ENCODE measurements at regions not wholly inside any gene's neighbourhood (a gene's known extent, or its start where the extent isn't known, plus 50 kb on each side); places are given as distances from the start of the nearest gene placed in this dataset.

DNA sequence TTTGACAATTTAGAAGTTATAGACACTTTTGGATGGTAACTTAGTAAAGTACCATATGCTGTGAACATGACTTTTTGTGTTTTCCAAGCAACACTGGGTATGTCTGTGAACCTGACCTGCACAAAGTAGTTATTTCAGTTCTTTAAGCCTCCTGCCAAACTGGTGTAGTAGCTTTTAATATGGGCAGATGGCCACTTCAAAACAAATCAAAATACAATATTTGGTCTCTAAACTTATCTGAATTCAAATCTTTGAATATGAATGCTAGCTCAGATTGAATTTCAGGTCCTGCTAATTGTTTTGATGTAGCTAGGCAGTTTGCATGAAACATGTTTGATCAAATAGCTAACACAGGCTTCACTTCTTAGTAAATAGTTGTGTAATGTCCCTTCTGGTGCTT lies 1176.7 kb upstream of the CDH9 start:
- no peak for DNase-seq

DNA sequence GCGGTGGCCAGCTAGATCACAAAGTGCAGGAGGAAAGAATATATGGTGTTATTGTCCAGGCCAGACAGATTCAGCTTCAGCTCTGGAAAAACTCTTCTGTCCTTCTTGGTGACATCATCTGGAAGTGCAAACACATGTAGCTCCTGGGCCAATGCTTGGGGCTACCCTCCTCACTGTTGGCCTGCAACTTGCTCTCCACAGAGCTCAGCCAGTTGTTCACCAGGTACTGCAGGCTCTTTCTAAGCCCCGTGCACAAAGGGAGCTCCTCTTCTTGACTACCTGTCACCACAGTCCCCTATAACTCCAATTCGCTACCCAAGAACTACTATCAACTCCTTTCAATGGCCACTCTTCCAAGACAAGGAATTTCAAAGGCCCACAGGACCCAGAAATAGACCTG lies 1175.9 kb upstream of the CDH9 start:
- DNase-seq, result no peak

GRCh38 chr5:28208356-28208755 lies 1170.0 kb upstream of the CDH9 start:
- no peak for DNase-seq

GRCh38 chr5:28190011-28190410 lies 1151.6 kb upstream of the CDH9 start:
- DNase-seq, result no peak

- no peak for DNase-seq
Measured at GRCh38 chr5:28174691-28175090, 1136.3 kb upstream of the CDH9 start.

GRCh38 chr5:28165096-28165495 lies 1126.7 kb upstream of the CDH9 start:
- DNase-seq, result no peak

DNA sequence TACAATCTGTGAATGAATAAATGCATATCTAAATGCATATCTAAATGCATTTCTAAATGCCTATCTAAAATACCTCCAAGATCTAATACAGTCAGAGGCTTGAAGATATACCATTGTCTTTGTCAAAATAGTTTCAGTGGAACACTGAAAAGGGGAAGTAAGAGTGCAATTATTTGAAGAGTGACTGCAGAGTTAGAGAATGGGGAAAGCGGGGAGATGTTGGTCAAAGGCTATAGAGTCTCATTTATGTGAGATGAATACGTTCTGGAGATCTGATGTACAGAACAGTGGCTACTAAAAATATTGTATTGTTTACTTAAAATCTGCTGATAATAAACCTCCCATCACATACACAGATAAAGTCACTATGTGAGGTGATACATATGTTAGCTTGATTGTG lies 1126.2 kb upstream of the CDH9 start:
- no peak for DNase-seq

DNA sequence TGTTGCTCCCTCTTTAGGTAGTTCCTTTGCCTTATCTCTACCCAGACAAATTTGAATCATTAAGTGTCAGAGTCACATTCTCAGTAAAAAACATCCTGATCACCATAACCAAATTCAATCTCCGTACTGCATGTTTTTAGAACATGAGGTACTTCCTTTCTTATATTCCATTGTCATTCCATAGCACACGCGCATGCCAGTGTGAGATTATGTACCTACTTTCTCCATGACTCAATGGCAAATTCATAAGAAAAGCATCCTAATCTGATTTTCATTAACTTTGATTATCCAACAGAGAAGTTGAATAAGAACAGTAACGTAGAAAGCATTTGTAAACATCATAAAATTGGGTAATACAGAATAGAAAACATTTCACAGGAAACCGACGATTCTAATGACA lies 1118.6 kb upstream of the CDH9 start:
- no peak for DNase-seq

- DNase-seq, result no peak
Measured at GRCh38 chr5:28143519-28143918, 1105.1 kb upstream of the CDH9 start.

DNA sequence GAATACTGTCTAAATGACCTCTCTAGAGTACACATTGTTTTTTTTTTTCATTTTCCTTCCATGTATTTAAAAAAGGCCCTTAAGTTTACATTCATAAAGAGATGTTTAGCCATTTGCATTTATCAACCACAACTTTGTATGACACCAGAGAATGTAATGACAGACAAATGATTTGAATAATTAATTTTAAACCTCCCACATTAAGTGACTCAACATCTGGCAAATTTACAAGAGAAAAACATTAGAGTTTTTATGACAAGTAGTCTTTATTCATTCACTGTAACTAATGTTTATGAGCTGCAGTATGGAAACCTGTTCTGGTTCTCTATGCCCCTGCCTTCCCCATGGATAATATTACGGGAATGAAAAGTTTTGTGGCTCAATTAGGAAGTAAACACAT lies 1093.8 kb upstream of the CDH9 start:
- DNase-seq, result no peak

- DNase-seq, result no peak
Measured at GRCh38 chr5:28117691-28118090, 1079.3 kb upstream of the CDH9 start.

- DNase-seq, result no peak
Measured at GRCh38 chr5:28117273-28117672, 1078.9 kb upstream of the CDH9 start.

GRCh38 chr5:28110781-28111180 lies 1072.4 kb upstream of the CDH9 start:
- DNase-seq, result no peak

GRCh38 chr5:28104080-28104479 lies 1065.7 kb upstream of the CDH9 start:
- DNase-seq, result no peak

- DNase-seq, result no peak
Measured at GRCh38 chr5:28084069-28084468, 1045.7 kb upstream of the CDH9 start.

GRCh38 chr5:28082610-28083009 lies 1044.2 kb upstream of the CDH9 start:
- DNase-seq, result no peak

- DNase-seq, result no peak
Measured at GRCh38 chr5:28077291-28078240, 1039.2 kb upstream of the CDH9 start.

- no peak for DNase-seq
Measured at GRCh38 chr5:28066856-28067255, 1028.5 kb upstream of the CDH9 start.

GRCh38 chr5:28065656-28066055 lies 1027.3 kb upstream of the CDH9 start:
- DNase-seq, result no peak

DNA sequence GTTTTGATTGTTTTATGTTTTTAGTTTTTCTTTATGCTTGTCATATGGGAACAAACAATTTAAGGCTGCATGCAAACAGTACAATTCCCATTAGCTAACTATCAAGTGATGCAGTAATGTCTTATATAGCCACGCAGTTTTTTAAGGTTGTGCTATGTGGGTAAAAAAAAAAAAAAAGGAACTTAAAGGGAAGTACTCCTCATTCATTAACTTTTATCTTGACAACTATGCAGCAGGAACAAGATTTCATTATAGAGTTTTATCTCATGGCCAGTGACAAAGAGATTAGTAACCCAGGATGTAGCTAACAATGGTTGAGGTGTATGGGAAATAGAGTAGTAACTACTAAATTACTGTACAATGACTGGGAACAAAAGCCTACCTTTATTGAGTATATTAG lies 1008.2 kb upstream of the CDH9 start:
- DNase-seq, result no peak

- no peak for DNase-seq
Measured at GRCh38 chr5:28027851-28028250, 989.5 kb upstream of the CDH9 start.

DNA sequence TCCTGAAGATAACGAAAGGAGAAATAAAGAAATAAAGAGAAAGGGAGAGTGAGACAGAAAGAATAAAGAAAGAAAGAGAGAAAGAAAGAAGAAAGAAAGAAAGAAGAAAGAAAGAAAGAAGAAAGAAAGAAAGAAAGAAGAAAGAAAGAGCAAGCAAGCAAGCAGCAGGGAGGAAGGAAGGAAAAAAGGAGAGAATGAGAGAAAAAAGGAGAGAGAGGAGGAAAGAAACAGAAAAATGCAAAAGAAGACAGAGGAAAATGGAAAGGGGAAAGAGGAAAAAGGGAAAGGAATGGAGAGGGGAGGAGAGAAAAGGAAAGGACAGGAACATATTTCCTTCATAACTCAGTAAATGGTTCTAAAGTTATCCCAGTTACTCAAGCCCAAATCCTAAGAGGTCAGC lies 978.8 kb upstream of the CDH9 start:
- DNase-seq, result no peak

GRCh38 chr5:28014779-28015178 lies 976.4 kb upstream of the CDH9 start:
- peak; percentile 20 for DNase-seq

DNA sequence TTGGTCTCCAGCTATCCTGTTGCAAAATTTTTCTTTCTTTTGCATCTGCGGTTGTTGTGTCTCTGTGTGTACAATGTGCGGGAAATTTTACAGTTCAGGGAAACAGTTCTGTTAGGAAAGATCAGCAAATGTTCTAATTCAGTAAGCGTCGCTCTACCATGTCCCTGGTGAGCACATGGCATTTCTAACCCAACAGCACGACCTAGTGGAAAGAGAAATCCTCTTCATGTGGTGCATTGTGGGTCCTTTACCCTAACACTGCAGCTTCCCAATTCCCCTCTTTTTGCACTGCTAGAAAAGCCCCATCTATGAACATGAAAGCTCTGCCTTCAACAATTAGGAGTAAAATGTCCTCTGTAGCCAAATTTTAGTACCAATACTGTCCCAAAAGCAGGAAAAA lies 974.2 kb upstream of the CDH9 start:
- DNase-seq, result no peak

- DNase-seq, result no peak
Measured at GRCh38 chr5:28009576-28009975, 971.2 kb upstream of the CDH9 start.

Measured in NCI-H2171 treated with DMSO at 0.1 percent for 48 hours (cell line).